ENCODE measurements at regions not wholly inside any gene's neighbourhood (a gene's known extent, or its start where the extent isn't known, plus 50 kb on each side); places are given as distances from the start of the nearest gene placed in this dataset.

GRCh38 chr1:58249737-58250586, 296.6 kb downstream of the OMA1 start:
- no peaks in the 10 kb centered on the region for H3K9me3 ChIP-seq
- peaks cover 0 to 22% (median 19%) of the 10 kb centered on the region in 4 donors for H3K4me1 ChIP-seq
- no peak overlapping the region for H3K27ac ChIP-seq
- H3K4me3 ChIP-seq: peak overlapping the region; percentile 6 to 41
- intact Hi-C loops (cut with DNase I; ENCODE audit: low total_unique reads): no loop called here
- peaks cover 0 to 41% of the 10 kb centered on the region in 2 donors for H3K27me3 ChIP-seq
- H3K36me3 ChIP-seq: no peaks in the 10 kb centered on the region
- no peak for DNase-seq
- no peak for TF ChIP-seq CTCF (IDR thresholded peaks at IDR 0.05)

GRCh38 chr1:58249388-58249736, 297.2 kb downstream of the OMA1 start:
- intact Hi-C loops (cut with DNase I; ENCODE audit: low total_unique reads): no loop called here
- Histone ChIP-seq H3K27me3 (peaks cover 0 to 41% of the 10 kb centered on the region in 2 donors), H3K4me1 (peaks cover 0 to 22% (median 19%) of the 10 kb centered on the region in 4 donors), H3K27ac (no peak overlapping the region), H3K4me3 (peak overlapping the region in 1 of 2 donors; percentile 41), H3K9me3 (no peaks in the 10 kb centered on the region), H3K36me3 (no peaks in the 10 kb centered on the region)
- no peak for TF ChIP-seq CTCF (IDR thresholded peaks at IDR 0.05)
- DNase-seq: no peak

GRCh38 chr1:58248791-58249190, 297.7 kb downstream of the OMA1 start:
- Histone ChIP-seq H3K27ac (no peak overlapping the region), H3K4me3 (no peak overlapping the region), H3K36me3 (no peaks in the 10 kb centered on the region), H3K27me3 (peaks cover 0 to 41% of the 10 kb centered on the region in 2 donors), H3K9me3 (no peaks in the 10 kb centered on the region), H3K4me1 (peaks cover 0 to 22% (median 19%) of the 10 kb centered on the region in 4 donors)
- no peak for TF ChIP-seq CTCF (IDR thresholded peaks at IDR 0.05)
- no peak for DNase-seq
- intact Hi-C loops (cut with DNase I; ENCODE audit: low total_unique reads): no loop called here

- DNase-seq: no peak
- H3K4me3 ChIP-seq: no peak overlapping the region
- TF ChIP-seq CTCF (IDR thresholded peaks at IDR 0.05): no peak
These were observed 298.5 kb downstream of the OMA1 start for GRCh38 chr1:58248072-58248471.

GRCh38 chr1:58246549-58246948, 300.0 kb downstream of the OMA1 start:
- H3K4me3 ChIP-seq: no peak overlapping the region
- DNase-seq: no peak
- no peak overlapping the region for H3K27ac ChIP-seq
- H3K27me3 ChIP-seq: peaks cover 0 to 41% of the 10 kb centered on the region in 2 donors
- TF ChIP-seq CTCF (IDR thresholded peaks at IDR 0.05): no peak
- peaks cover 0 to 22% (median 19%) of the 10 kb centered on the region in 4 donors for H3K4me1 ChIP-seq
- no peaks in the 10 kb centered on the region for H3K36me3 ChIP-seq
- H3K9me3 ChIP-seq: no peaks in the 10 kb centered on the region
- intact Hi-C loops (cut with DNase I; ENCODE audit: low total_unique reads): no loop called here

More at GRCh38 chr1:58248072-58248471, 298.5 kb downstream of the OMA1 start:
- H3K36me3 ChIP-seq: no peaks in the 10 kb centered on the region
- intact Hi-C loops (cut with DNase I; ENCODE audit: low total_unique reads): no loop called here
- H3K9me3 ChIP-seq: no peaks in the 10 kb centered on the region
- peaks cover 0 to 41% of the 10 kb centered on the region in 2 donors for H3K27me3 ChIP-seq
- no peak overlapping the region for H3K27ac ChIP-seq
- peaks cover 0 to 22% (median 19%) of the 10 kb centered on the region in 4 donors for H3K4me1 ChIP-seq
